ENCODE measurements at regions not wholly inside any gene's neighbourhood (a gene's known extent, or its start where the extent isn't known, plus 50 kb on each side); places are given as distances from the start of the nearest gene placed in this dataset.

GRCh38 chr11:95283650-95284049 is 52.6 kb upstream of the SESN3 start:
- DNase-seq, result no peak

- DNase-seq, result no peak
These were observed 52.1 kb upstream of the SESN3 start for GRCh38 chr11:95283146-95283545.

- DNase-seq, result no peak
These were observed 51.3 kb upstream of the SESN3 start for GRCh38 chr11:95282291-95282751.

Data from amygdala (tissue), 56 donors.